LNCaP clone FGC (cell line): ENCODE measurements at regions not wholly inside any gene's neighbourhood (a gene's known extent, or its start where the extent isn't known, plus 50 kb on each side); places are given as distances from the start of the nearest gene placed in this dataset.

ENCODE experiments used
- DNase-seq: peaks from one replicate; pipeline ENCODE4 v3.0.0-alpha.2; 2011; ENCODE audit warnings: low read depth
- H3K4me3 ChIP-seq: 2 replicates; pipeline ENCODE4 v1.5.1; 2011; ENCODE audit warnings: mild to moderate bottlenecking, low read depth, low read length, control low read depth
- CTCF ChIP-seq: IDR thresholded peaks from 2 replicates; pipeline ENCODE4 v1.5.1; 2012; ENCODE audit warnings: mild to moderate bottlenecking; ENCODE audit not compliant: control insufficient read depth, insufficient read depth; ENCODE audit errors: extremely low read depth

GRCh38 chr5:163379298-163380155, 57.9 kb upstream of the CCNG1 start:
- DNase-seq = peak; percentile 6
- no peak for TF ChIP-seq CTCF
- no peak overlapping the region for H3K4me3 ChIP-seq

- no peak for TF ChIP-seq CTCF
- DNase-seq = no peak
- no peak overlapping the region for H3K4me3 ChIP-seq
These were observed 55.6 kb upstream of the CCNG1 start for GRCh38 chr5:163381832-163382231.

- no peak for TF ChIP-seq CTCF
- DNase-seq = no peak
- H3K4me3 ChIP-seq = no peak overlapping the region
These were observed 53.6 kb upstream of the CCNG1 start for GRCh38 chr5:163383754-163384153.

- H3K4me3 ChIP-seq = no peak overlapping the region
- no peak for DNase-seq
- no peak for TF ChIP-seq CTCF
These were observed 52.7 kb upstream of the CCNG1 start for GRCh38 chr5:163384669-163385068.

GRCh38 chr5:163385271-163385670, 52.1 kb upstream of the CCNG1 start:
- no peak for TF ChIP-seq CTCF
- no peak for DNase-seq
- H3K4me3 ChIP-seq = no peak overlapping the region

- no peak for DNase-seq
- TF ChIP-seq CTCF = no peak
- no peak overlapping the region for H3K4me3 ChIP-seq
These were observed 51.6 kb upstream of the CCNG1 start for GRCh38 chr5:163385824-163386223.

- no peak for TF ChIP-seq CTCF
- no peak for DNase-seq
- H3K4me3 ChIP-seq = no peak overlapping the region
These were observed 51.0 kb upstream of the CCNG1 start for GRCh38 chr5:163386352-163386751.
